ENCODE measurements at regions not wholly inside any gene's neighbourhood (a gene's known extent, or its start where the extent isn't known, plus 50 kb on each side); places are given as distances from the start of the nearest gene placed in this dataset.

DNA sequence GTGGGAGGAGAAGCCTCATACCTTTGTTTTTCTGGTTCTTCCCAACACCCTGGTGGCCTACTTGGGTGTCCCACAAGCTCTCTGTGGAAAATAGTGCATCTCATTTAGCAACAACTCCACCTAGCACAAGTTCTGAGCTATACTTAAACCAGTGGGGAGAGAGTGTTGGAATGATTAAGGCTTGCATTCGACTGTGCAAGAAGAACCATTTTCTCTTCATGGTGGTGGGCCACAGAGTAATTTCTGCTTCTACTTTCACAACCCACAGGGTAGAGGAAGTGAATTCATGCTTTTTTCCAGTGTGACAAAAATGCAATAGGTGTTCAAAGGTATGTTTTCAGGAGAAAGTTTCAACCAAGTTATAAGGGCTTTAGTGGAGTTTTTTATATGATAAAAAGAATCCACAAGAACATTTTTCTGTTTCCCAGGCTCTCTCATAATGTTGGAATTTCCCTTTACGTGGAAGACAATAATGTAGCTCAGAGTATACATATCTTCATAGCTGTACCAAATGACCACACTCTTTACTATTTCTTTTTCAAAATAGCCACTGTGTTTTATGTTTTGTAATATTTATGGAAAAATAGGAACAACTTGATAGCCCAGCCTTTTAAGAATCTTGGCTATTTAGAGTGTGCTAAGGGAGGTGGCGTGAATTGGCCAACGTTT, 80.3 kb upstream of the HHIP start:
- no peaks in the 10 kb centered on the region for H3K9me3 ChIP-seq (replicated peaks; ENCODE audit: control insufficient read depth, insufficient read depth, low read length)
- no peak overlapping the region for H3K4me2 ChIP-seq (ENCODE audit: insufficient read depth, low read length)
- H3K36me3 ChIP-seq (ENCODE audit: control insufficient read depth in 2 of 2, extremely low read depth in 1 of 2, insufficient read depth in 2 of 2, low read length in 2 of 2) = no peaks in the 10 kb centered on the region
- no peak for TF ChIP-seq POLR2AphosphoS5 (IDR thresholded peaks at IDR 0.05; ENCODE audit: insufficient read depth, low read depth, low read length)
- TF ChIP-seq POLR2A (IDR thresholded peaks at IDR 0.05; ENCODE audit: low read depth, low read length) = no peak
- TF ChIP-seq, protein P1, sequence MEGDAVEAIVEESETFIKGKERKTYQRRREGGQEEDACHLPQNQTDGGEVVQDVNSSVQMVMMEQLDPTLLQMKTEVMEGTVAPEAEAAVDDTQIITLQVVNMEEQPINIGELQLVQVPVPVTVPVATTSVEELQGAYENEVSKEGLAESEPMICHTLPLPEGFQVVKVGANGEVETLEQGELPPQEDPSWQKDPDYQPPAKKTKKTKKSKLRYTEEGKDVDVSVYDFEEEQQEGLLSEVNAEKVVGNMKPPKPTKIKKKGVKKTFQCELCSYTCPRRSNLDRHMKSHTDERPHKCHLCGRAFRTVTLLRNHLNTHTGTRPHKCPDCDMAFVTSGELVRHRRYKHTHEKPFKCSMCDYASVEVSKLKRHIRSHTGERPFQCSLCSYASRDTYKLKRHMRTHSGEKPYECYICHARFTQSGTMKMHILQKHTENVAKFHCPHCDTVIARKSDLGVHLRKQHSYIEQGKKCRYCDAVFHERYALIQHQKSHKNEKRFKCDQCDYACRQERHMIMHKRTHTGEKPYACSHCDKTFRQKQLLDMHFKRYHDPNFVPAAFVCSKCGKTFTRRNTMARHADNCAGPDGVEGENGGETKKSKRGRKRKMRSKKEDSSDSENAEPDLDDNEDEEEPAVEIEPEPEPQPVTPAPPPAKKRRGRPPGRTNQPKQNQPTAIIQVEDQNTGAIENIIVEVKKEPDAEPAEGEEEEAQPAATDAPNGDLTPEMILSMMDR (IDR thresholded peaks at IDR 0.05; ENCODE audit: extremely low read depth in 1 of 2, insufficient read depth in 1 of 2, low read depth in 1 of 2, low read length in 2 of 2) = no peak
- no peak for TF ChIP-seq MYC (IDR thresholded peaks at IDR 0.05; ENCODE audit: low read depth, low read length)
- no peak for TF ChIP-seq EZH2 (IDR thresholded peaks at IDR 0.05; ENCODE audit: borderline replicate concordance, low read depth, low read length, severe bottlenecking)
- no peak for TF ChIP-seq JUN (IDR thresholded peaks at IDR 0.05; ENCODE audit: borderline replicate concordance, insufficient read depth, insufficient read length, low read depth)
- no peak for TF ChIP-seq FOS (IDR thresholded peaks at IDR 0.05; ENCODE audit: borderline replicate concordance, insufficient read depth, low read length)
- TF ChIP-seq, protein P2, sequence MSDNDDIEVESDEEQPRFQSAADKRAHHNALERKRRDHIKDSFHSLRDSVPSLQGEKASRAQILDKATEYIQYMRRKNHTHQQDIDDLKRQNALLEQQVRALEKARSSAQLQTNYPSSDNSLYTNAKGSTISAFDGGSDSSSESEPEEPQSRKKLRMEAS (IDR thresholded peaks at IDR 0.05; ENCODE audit: insufficient read depth, insufficient read length) = no peak
- TF ChIP-seq GATA2 (IDR thresholded peaks at IDR 0.05; ENCODE audit: insufficient read depth, insufficient read length, low read depth, low read length) = no peak
- POLR2A ChIA-PET = no interaction called here
- H3K4me1 ChIP-seq (ENCODE audit: control insufficient read depth, extremely low read depth, insufficient read depth, low read length) = peaks cover 23% of the 10 kb centered on the region
- no peaks in the 10 kb centered on the region for H3K79me2 ChIP-seq (ENCODE audit: control insufficient read depth, insufficient read depth, low read length)
- H3K9me1 ChIP-seq (replicated peaks; ENCODE audit: control insufficient read depth, extremely low read depth, insufficient read depth, low read length) = no peaks in the 10 kb centered on the region
- no peaks in the 10 kb centered on the region for H3K27me3 ChIP-seq (ENCODE audit: control insufficient read depth in 2 of 2, insufficient read depth in 2 of 2, low read length in 2 of 2)
- DNase-seq (ENCODE audit: low read depth, low spot score) (peak; percentile 36), FAIRE-seq (no peak)
- H2AFZ ChIP-seq (ENCODE audit: low read depth, low read length) = peak overlapping the region; percentile 1
- no peak overlapping the region for H3K4me3 ChIP-seq (replicated peaks in 1 of 3; ENCODE audit: insufficient read depth in 1 of 3, low read depth in 1 of 3, low read length in 3 of 3)
- intact Hi-C loops (cut with micrococcal nuclease) (no loop called here), dilution Hi-C loops (cut with MboI; ENCODE audit: extremely low pct_ligation_motif_present, low sequenced_read_pairs) (no loop called here)
- CTCF ChIA-PET = no interaction called here
- H4K20me1 ChIP-seq (replicated peaks; ENCODE audit: control insufficient read depth, extremely low read depth, insufficient read depth, low read length) = no peaks in the 10 kb centered on the region
- BruUV-seq (replicated peaks) = no TSS peak
- no peak overlapping the region for H3K27ac ChIP-seq (ENCODE audit: insufficient read depth, low read depth, low read length)
- no peak overlapping the region for H3K9ac ChIP-seq (replicated peaks; ENCODE audit: extremely low read depth, insufficient read depth, low read length)

Data from endothelial cell of umbilical vein (primary cell).